HG03095 (cell line): ENCODE measurements at regions not wholly inside any gene's neighbourhood (a gene's known extent, or its start where the extent isn't known, plus 50 kb on each side); places are given as distances from the start of the nearest gene placed in this dataset.

ENCODE experiments used
- ATAC-seq: cut with Tn5 transposase; IDR thresholded peaks from one replicate; pipeline ENCODE4 v1.9.1; 2021; ENCODE audit warnings: moderate library complexity; ENCODE audit not compliant: unreplicated experiment

DNA sequence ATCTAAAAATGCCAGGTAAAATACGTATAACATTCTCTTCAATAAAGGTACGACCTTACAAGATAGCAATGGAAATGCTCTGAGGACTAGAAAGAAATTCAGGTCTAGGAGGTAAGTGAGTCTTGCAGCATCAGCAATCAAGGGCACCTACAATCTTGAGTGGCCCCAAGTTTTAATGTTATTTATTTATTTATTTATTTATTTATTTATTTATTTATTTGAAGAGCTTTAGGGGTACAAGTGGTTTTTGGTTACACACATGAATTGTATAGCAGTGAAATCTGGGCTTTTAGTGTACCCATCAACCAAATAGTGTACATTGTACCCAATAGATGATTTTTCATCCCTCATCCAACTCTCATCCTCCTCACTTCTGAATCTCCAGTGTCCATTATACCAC is 574.0 kb upstream of the POU3F2 start:
- no peak for ATAC-seq

DNA sequence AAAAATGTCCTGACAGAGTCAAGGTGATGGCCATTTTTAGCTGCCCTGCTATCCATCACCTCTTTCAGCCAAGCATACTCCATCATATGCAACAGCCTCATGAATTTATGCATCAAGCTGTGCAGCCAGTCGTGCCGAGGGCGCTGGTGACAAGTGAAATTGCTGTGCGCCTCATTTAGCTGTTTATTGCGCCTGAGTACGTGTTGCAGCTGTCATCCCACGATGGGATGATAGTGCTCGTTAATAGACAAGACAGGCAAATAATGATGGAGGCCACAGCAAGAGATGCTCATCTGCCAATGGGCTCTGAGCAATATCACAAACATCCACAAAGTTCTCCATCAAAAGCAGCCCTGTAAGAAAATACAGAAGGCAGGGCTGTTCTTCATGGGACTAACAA is 562.3 kb upstream of the POU3F2 start:
- no peak for ATAC-seq

DNA sequence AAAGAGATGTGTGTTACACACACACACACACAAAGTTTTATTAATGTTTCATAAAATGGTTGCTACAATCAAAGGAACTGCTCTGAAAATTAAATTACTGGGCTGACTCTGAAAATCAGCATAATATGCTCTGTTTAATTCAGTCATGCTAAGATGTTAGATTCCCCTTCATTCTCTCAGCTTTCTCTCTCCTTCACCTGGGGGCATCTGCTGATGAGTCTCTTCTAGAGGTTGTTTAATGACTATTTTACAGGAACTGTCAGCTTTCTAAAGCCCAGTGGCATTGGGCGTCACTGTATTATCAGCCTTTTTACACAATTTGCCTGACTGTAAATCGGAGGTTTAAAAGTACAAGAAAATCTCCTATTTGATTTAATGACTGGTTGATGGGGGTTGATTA is 559.7 kb upstream of the POU3F2 start:
- ATAC-seq: no peak

DNA sequence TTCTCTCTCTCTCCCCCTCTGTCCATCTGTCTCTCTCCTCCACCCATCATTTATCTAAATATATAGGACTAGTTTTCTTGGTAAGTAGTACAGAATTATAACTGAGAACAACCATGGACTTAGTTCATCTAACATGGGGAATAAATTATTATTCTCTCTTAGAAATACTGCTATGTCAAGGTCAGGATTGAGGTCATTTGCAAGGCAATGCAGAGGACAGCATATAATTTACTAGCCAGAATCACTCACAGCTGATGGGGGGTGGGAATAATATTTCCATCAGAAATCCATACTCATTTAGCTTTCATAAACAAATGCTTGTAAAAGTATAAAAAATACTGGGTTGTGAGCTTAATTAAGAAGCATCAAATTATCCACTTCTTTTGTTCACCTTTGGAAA is 553.9 kb upstream of the POU3F2 start:
- no peak for ATAC-seq

DNA sequence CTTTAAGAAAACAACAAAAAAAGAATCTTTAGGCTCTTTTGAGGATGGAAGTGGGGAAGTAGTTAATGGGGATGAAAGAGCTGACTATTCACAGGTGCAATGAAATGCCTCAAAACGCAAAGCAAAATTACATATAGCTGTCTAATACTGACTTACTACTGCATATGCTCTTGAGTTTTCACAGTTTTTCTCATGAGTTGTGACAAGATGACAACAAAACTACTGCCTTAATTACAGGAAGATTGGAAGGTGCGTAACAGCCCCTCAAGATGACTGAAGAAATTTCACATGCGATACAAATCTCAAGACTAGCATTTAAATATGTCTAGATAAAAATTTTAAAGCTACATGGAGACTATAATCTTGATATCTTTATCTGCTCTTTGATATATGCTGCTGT is 547.8 kb upstream of the POU3F2 start:
- no peak for ATAC-seq

DNA sequence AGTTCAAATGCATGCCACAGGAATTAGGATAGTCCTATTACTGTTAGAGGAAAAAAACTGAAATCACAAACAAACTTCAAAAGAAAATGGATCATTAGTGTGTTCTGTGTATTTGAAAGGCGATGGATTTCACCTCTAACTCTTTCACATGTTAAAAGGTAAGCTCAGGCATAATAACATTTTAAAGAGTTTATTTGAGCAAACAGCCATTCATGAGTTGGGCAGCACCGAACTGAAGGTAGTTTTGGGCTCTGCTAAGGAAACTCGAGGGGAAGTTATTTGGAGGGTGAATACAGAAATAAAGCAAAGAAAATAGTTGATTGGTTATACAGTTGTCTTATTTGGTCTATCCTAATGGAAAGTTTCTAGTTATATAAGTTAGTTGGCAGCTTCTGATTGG is 546.5 kb upstream of the POU3F2 start:
- ATAC-seq: no peak

DNA sequence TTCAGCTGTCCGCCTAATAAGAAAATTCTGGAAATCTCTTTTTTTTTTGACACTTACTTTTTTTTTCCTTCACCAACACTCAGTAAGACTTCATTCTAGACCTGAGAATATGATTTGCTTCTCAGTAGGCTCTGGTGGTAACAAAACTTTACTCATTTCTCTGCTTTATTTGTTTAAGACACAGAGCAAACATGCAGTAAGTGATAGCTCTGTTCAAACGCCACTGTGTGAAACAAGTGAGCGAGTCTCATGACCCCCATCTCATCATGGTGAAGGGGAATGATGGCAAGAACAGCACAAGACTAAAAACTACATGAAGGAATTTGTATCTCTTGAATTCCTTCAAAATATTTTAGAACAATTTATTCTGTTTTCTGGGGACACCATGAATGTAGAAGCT is 541.6 kb upstream of the POU3F2 start:
- no peak for ATAC-seq

DNA sequence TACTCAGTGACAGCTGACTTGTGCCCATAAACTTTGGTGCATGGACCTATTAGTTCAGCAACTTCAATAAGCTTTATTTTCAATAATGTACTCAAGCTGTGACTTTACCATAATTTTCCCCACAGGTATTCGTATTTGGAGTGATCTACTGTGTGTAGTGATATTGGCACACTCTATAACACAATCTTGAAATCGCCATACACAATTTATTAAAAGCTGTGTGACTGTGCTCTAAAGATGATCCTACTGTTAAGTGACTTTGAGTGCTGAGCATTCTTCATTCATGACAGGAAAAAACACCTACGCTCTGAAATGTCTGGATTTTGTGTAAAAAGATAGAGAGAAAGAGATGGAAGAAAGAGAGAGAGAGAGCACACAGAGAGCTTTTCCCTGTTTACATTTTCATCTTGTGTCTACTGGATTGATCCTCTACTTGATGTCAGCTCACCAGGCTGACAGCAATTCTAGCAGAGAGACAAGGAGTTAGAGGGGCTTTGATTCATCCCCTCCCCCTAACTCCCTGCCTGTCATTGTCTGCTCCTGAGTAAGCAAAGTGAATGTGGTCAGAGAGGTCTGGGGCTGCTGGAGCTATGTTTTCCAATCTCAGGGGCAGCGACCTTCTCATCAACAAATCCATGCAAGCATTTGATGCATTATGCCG is 538.7 kb upstream of the POU3F2 start:
- no peak for ATAC-seq

DNA sequence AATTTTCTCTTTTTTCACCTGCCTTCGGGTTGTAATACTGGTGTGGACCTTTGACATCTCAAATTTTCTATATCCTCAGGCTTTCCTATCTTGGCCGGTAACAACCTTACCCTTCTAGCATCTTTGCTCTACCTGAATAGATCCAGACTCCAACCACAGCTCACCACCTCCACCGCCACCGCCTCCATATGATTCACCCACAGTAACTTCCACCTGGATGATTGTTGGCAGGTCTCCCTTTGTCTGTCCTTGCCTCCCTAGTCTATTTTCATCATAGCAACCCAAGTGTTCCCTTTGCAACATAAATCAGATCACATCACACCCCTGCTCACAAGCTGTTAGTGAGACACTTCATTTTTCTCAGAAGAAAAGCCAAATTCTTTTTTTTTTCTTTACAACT is 525.8 kb upstream of the POU3F2 start:
- ATAC-seq: no peak

DNA sequence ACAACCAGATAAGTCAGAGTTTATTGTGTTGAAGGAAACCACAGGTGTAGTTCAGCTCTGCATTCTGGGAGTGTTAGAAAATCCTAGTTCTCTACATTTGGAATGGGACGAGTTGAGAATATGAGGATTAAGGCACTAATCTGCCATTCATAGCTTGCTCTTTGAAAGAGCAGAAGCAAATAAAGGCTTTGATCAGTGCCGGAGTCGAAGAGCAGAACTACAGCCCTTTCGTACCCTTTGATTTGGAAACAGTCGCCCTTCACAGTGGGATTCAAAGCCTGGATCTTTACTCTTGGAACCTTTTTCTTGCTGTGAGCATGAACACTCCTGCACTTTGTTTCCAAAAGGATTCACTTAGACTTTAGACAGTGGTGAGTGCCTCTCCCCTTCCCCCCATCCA is 523.9 kb upstream of the POU3F2 start:
- no peak for ATAC-seq

DNA sequence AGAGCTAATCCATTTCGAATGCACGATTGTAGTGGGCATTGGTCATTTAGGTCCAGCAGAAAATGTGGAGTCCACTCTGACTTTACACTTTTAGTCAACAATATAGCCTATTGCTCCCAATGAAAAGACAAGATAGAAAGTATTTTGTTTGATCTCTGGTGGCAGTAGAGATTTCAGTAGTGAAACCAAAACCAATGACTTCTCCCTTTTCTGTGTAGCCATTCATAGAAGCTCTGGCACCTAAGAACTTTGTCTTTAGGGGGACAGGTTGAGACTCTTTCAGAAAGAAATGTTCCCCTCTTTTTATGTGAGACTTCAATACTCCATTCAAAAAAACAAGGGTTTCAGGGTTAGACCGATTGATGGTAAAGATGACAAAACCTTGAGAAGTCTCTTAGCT is 510.8 kb upstream of the POU3F2 start:
- peak; percentile 87 for ATAC-seq

DNA sequence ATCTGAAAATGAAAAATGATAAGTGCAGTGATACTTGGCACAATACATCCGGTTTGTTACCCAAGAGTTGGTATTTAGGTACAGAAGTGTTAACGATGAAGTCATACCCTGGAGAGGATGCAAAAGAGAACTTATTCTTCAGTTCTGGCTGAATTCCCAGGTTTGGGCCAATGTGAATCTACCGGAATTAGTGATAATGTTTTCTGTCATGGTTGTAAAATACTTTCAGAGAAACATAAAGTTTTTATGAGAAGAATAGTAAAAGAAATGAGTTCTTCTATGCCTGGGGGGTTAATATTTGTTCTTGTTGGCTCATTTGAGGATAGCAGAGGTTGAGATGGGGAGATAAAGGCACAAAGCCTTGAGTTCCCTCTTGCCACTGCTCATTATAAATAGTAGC is 509.9 kb upstream of the POU3F2 start:
- ATAC-seq: no peak

DNA sequence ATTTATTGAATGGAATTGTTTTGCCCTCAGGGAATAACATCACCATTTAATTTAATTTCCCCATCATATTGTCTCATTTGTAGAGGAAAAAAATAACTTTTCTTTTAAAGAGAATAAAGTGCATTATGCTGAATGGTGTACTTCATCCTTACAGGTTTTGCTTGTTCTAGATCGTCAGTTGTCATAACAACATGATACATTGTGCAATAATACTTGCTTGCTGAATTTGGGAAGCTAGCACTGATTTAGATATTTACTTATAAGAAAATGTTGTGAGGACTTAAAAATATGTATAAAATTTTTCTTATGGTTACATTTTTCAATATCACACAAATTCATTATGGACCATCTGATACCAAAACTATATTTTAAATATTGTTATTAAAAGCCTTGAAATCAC is 509.0 kb upstream of the POU3F2 start:
- no peak for ATAC-seq

DNA sequence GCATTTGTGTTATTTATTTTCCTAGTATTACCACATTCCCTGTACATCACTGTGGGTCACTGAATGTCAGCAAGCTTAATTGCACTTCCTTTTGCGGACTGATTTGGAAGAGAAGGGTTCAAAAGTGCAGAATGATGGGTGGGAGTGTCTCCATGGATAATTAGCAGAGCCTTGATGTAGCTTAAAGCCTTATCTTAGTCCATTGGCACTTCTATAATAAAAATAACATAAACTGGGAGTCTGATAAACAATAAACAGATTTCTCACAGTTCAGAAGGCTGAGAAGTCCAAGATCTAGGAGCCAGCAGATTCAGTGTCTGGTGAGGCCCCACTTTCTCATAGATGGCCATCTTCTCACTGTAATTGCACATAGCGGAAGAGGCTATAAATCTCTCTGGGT is 501.1 kb upstream of the POU3F2 start:
- ATAC-seq: no peak

DNA sequence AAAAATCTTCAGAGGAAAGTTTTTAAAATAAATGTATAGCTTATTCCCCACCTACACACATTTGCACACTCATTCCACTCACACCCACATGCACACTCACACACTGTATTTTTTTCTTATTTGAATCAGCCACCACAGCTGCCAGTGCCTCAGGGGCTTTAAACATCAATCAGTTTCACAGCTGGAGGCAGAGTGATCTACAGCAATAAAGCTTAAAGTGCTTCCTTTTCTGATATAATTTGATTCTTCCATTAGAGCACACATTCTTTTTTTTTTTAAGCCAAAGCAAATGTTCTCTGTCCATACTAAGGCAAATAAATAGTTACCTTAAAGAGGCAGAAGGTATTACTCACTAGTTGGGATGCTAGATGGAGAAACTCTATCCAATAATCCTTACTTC is 498.8 kb upstream of the POU3F2 start:
- ATAC-seq: no peak

DNA sequence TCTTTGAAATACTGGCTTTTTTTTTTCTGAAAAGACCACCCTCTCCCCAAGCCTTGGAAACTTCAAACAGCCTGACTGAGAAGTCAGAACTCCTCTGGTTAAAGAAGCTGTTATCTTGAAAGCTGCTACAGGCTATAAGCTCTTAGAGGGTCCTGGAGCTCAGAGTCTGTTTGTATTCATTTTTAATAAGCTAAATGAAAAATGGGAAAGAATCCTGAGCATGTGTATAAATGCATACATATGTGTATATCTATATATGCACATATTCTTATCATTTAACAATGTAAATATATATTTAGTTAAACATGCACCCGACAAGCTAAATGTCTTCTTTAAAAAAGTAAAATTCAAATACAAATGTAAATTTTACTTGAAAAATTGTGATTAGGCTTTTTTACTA is 494.9 kb upstream of the POU3F2 start:
- ATAC-seq: no peak

DNA sequence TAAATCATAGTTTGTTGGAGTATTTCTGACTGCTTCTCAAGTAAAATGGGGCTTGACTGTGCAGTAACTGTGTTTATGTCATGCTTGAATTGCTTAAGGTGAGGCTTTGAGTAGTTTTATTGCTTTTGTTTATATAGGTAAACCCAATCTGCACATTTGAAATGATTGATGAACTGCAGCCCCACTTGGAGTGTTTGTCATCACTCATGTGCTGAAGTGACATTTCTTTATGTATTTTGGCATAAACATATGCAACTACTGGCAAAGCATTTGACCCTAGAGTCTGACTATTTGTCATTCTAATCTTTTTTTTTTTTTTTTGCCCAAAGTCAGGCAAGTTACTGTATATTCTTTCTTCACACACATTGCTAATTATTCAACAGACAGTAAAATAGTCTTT is 491.4 kb upstream of the POU3F2 start:
- no peak for ATAC-seq

DNA sequence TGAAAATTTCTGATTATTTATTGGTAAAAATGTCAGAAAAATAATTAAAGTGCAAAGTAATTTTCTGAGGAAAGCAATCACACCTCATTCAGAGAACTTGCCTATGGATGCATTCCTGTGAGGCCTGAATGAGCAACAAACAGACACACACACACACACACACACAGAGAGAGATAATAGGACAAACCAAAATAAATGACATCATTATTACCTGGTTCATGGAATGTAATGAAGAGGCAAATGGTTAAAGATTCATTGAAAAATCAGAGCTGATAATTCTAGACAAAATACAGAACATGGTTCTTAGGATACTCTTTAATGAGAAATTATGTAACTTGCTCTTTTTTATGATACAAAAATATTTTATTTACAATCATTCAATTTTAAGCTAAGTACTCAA is 490.6 kb upstream of the POU3F2 start:
- no peak for ATAC-seq

DNA sequence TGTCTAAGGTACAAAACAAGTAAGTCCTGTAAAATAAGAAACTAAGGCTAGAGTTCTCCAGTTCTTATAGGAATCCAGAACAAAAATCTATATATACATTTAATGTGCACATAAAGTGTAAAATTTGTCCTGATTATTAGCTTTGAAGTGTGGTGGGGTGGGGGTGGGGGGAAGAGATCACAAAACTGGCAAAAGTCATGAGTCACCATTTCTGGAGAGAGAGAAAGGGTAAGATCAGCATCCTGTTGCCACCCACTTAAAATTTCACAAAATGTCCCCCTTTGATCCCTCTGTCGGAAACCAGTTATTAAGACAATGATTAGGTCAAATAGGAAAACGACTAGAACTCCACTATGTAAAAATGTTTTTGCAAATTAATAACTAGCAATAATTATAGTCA is 482.0 kb upstream of the POU3F2 start:
- ATAC-seq: no peak

DNA sequence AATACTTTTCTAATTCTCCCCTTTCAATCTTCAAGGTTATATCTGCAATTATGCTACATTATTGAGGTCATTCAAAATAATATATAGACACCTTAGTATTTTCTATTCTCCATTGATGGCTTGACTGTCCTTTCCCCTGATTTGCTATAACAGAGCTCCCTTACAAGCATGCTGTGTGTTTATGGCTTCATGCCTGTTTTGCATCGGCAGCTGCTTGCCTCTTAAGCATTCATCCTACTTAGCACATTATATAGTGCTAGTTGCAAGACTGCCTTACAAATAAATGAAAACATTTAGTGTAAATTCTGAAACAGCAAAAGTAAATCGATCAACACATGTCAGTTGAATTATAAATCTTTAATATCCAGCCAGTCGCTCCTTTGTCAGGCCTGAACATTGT is 476.2 kb upstream of the POU3F2 start:
- no peak for ATAC-seq

DNA sequence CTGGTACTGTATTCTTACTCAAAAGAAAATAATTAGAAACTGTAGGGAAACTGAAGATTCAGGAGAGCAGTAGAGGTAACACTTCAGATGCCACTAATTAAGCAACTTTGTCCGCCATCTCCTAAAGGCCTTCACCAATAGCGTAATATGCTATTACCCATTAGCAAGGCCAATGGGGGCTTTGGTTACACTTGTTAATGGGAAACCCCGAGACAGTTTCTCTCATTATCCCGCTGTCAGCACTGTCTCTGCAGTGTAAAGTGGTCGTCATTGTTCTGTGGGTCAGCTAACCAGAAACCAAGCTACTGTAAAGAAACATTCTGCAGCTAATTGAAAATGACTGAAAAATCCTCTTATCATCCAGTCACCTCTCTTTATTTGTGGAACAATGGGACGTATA is 468.0 kb upstream of the POU3F2 start:
- no peak for ATAC-seq

DNA sequence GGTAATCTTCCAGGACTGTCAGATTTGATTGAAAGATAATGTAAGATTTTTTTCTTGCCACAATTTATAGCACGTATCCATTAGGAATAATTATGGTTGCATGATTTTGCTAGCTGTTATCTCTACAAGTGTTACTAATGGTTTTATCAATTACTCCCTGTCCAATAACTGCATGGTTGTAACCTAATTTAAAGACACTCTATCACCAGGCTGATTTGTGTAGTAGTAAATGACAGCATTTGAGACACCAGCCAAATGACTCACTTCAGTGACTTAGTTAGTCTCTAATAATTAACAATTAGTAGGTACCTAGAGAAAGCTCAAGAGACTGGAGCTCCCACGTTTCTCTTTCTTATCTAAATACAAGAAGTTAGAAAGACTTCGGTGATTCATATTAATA is 453.8 kb upstream of the POU3F2 start:
- no peak for ATAC-seq

DNA sequence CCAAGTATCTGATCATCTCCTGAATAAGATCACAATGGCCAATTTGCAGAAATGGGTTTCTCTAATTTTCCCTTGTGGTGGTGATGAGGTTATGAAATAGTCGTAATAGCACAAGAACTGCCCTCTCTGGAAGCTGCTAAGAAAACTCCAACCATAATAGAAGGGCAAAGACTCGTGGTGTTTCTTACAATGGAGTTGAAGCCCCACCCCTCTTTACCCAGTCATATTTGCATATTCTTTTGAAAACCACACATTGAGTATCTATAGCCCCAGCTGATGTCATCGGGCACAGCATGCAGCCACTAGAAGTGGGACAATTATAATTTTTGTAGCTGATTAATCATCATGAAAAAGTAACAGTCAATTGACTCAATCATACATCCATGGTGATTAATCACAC is 452.1 kb upstream of the POU3F2 start:
- ATAC-seq: no peak

DNA sequence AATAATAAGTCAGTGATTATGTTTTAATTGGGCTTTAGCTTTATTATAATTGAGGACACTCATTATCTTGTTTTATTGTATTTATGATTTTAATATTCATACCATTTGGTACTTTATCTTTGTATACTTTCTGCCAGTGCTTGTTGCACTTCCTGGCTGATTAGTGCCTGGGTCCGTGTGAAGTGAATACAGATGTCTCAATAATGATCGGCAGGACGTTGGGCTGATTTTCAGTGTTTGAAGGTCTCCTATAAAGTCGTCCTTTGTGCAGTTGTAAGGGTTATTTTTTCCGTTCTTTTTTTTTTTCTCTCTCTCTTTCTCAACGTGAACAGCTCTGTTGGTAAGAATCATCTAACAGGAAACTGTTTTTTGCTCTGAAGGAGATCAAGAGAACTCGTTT is 450.0 kb upstream of the POU3F2 start:
- ATAC-seq: no peak
